Left ventricle myocardium superior (tissue), 1 donor: ENCODE measurements at regions not wholly inside any gene's neighbourhood (a gene's known extent, or its start where the extent isn't known, plus 50 kb on each side); places are given as distances from the start of the nearest gene placed in this dataset.

Experiments
- ATAC-seq: fragments of 200-7000 bp; cut with Tn5 transposase; one replicate; pipeline ENCODE4 v1.9.1; 2020; ENCODE audit warnings: mild to moderate bottlenecking, moderate library complexity
- DNase-seq: peaks from one replicate; pipeline ENCODE4 v3.0.0-alpha.2; 2020
- intact Hi-C: fragments of 100-400 bp; cut with micrococcal nuclease; formaldehyde crosslinking; loops from one replicate; pipeline ENCODE4 v1.11.0; 2022
- donor health status: DM: no; HTN: yes; CAD: no; lungs with severe emphysema.

GRCh38 chr6:45754432-45754831 lies 261.2 kb downstream of the CLIC5 start:
- intact Hi-C loops: no loop called here
- ATAC-seq: no peak
- no peak for DNase-seq

DNA sequence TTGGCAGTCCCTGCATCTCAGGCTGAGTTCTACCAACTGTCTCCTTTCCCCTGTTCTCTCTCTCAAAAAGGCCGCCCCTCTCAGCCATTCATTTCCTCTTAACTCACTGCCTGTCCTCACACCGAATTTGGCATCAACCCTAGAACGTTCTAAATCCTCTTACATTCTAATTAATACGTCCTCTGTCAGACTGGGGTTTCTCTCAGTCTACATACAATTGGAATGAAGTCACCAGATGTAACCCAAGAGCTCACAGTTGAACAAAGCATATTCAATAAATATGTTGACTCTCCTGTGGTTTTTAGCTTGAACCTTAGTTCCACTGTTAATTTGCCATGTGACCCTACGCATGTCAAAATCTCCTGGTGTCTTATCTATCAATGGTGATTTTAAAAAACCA lies 269.6 kb downstream of the CLIC5 start:
- no peak for ATAC-seq
- intact Hi-C loops: no loop called here
- DNase-seq: no peak

GRCh38 chr6:45743028-45743615 lies 272.5 kb downstream of the CLIC5 start:
- no peak for ATAC-seq
- intact Hi-C loops: no loop called here
- no peak for DNase-seq

DNA sequence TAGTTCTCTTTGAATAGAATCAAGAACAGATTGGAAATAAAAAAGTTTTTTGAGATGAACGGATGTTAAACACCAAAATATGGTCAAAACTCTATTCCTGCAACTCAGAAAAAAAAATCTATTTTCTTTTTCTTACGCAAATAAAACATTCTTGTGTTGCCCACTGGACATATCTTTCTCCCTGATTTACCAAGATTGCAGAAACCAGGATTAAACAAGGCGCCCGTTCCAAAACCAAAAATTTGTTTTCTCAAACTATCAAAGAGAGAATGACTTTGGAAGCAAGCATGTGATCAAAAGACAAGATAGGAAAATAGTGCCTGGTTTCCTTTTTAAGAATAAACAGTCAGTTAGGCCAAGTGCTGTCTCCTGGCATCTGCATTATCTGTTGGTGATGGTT lies 273.1 kb downstream of the CLIC5 start:
- DNase-seq (no peak), ATAC-seq (no peak)
- intact Hi-C loops: no loop called here

DNA sequence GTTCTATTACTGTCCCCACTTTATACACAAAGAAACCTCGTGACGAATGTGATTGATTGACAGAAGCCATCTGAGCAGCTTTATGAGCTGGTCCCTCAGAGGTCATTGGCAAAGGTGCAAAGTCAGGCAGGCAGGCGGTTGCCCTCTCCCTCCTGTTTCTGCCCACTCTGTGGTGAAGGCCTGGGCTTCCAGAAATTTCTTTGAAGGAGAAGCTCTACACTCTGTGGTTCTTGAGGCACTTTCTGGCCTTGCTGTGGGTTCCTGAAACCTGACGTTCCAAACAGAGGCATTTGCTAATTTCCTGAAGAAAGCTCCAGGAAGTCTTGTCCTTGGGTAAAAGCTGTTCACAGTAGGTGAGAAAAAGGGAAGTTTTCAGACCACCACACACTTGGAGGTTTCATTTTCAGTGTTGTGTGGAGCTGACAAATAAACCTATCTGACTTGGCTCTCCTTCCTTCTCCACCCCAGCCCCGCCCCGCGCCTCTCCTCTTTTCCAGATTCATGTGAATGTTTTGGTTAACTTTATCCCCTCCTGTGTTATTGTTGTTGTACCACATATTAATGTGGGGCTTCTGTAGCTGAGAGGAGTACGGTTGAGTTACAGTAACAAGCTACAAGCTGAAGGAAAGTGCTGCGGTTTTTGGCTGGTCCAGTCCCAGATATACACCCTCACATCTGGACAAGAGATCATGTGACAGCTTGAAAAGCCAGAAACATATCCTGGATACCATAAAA lies 274.1 kb downstream of the CLIC5 start:
- intact Hi-C loops: no loop called here
- ATAC-seq (peak; percentile 53), DNase-seq (no peak)

DNA sequence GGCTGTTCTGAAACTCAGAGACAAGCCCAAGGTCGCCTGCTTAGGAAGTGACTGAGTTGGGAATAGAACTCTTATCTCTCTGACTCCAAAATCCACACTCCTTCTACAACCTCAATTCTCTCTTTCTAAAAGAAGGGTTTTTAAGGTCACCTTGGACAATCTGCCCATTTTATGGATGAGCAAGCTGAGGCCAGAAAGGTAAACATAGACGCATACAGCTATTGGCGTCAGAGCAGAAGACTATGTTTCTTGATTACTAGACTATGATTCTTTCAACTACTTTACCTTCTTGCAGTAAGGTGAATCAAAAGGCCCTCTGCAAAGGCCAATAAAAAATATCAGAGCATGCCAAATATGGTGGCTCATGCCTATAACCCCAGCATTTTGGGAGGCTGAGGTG lies 276.6 kb downstream of the CLIC5 start:
- intact Hi-C loops: no loop called here

DNA sequence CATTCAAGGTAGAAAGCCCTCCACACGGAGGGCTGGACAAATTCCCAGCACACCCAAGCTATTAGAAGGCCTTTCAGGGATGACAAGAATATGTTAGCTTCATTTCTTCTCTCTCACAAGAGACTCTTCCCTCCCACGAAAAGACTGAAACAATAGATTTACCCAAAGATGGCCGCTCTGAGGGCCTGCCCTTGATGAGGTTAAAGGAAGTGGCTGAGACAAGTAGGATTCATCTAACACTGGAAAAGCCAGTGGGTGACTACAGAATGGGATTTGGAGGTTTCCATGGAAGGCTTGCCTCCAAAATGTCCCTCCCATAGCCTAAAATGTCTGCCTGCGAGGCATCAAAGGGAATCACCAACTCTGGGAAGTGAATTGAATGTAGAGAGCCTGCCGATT lies 277.6 kb downstream of the CLIC5 start:
- intact Hi-C loops: no loop called here
- ATAC-seq (no peak), DNase-seq (no peak)

More for the DNA sequence above, 276.6 kb downstream of the CLIC5 start:
- DNase-seq (no peak), ATAC-seq (no peak)

- no peak for DNase-seq
- ATAC-seq: no peak
- intact Hi-C loops: no loop called here
Observed at GRCh38 chr6:45737331-45738056, 278.2 kb downstream of the CLIC5 start.

DNA sequence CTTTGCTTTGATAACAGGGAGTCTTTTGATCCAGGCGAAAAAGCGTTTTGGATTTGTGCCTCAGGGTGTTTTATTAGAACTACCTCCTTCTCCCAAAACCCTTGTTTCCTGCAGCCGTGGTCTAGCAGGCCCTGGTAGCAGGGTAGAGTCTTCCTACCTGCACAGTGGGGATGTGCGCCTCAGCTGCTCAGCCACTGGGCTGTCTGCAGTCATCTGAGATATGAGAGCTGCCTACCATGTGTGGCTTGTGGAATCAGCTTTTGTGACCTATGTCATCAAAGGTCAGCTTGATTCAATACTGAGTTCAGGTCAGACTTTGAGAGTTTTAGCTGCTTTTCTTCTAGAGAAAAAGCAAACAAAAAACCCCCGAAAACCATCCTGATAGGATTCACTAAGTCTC lies 279.5 kb downstream of the CLIC5 start:
- intact Hi-C loops: no loop called here
- DNase-seq: no peak
- ATAC-seq: no peak

DNA sequence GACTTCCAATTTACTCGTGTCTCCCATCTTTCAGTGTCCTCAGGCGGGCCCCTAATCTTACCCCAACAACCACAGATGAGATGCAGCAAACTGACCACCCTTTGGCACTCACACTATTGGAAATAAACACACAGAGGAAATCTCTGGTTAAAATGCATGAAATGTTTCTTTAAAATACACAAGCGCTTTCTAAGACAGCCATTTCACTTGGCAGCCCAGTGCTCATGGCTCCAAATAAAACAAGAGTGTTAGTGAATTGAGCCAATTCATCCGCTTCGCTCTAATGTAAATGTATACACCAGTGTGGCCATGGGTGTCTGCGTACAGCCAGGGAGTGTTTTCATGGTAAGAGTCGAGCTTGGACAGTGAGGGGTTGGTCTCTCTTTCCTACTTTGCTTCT lies 282.9 kb downstream of the CLIC5 start:
- ATAC-seq (no peak), DNase-seq (no peak)
- intact Hi-C loops: no loop called here

GRCh38 chr6:45730232-45730631 lies 285.4 kb downstream of the CLIC5 start:
- intact Hi-C loops: no loop called here
- DNase-seq (no peak), ATAC-seq (peak; percentile 47)

GRCh38 chr6:45728674-45729073 lies 287.0 kb downstream of the CLIC5 start:
- intact Hi-C loops: no loop called here
- no peak for DNase-seq

GRCh38 chr6:45727819-45728449 lies 287.7 kb downstream of the CLIC5 start:
- DNase-seq (no peak), ATAC-seq (no peak)
- intact Hi-C loops: no loop called here

More at GRCh38 chr6:45728674-45729073, 287.0 kb downstream of the CLIC5 start:
- no peak for ATAC-seq

DNA sequence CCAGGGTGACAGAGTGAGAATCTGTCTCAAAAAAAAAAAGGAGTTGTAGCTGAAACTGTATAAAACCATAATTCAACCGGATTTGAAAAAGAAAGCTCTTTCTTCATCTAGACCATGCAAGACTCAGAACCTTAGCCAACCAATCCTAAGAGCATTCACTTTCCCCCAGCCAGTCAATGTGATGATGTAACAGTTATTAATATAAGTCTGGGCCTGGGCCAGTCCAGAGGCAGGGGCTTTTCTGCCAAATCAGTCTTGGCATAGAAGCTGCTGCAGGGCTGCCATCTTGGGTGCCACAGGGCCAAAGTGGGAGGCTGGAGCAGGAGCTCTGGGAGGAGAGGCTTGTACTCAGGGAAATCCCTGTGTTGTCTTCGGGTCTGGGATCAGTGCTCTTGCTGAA lies 288.4 kb downstream of the CLIC5 start:
- peak; percentile 39 for DNase-seq
- intact Hi-C loops: no loop called here
- peak; percentile 90 for ATAC-seq

DNA sequence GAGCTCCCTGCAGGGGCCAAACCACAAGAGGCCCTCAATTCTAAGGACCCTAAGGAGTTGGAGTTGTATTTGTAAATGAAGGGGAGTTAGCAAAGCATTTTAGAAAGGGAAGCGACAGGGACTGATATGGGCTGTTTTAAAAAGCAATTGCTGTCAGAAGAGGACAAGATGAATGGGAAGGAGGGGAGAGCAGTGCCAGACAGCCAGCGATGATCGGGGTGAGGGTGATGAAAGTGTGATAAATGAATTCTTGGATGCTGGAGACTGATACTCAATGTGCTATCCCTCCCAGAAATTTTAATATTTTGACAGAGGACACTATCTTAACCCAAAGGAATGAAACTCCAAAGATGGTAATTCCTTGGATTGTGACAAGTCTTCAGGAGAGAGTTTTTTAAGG lies 289.2 kb downstream of the CLIC5 start:
- no peak for ATAC-seq
- intact Hi-C loops: no loop called here
- DNase-seq: no peak

DNA sequence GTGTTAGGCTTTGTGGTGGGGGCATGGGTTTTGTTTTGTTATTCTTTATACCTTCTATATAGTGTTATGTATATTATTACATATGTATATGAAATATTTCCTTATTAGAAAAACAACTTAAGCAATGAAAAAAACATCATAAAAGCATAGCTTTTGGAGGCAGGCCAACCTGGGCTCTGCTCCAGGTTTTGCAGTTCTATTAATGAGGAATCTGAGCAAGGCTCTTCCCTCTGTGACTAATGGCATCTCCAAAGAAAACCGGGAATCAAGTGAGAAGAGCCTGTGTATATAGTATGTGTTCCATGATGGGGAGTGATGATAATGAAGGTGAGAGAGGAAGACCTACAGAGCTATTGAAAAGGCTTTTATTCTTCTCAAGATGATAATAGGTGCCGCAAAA lies 291.1 kb downstream of the CLIC5 start:
- DNase-seq (peak; percentile 41), ATAC-seq (no peak)
- intact Hi-C loops: no loop called here

DNA sequence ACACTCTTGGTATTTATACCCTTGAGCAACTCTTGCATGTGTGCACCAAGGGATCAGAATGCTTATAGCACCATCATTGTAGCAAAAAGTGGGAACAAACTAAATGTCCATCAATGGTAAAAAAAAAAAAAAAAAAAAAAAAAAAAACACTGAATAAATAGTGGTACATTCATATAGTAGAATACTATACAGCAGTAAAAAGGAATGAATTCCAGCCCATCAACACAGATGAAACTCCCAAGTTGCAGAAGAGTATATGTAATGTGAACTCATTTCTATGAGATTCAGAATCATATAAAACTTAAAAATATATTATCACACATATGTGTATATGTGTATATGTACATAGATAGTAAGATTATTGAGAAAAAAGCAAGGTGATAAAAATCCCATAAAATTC lies 291.6 kb downstream of the CLIC5 start:
- ATAC-seq (no peak), DNase-seq (no peak)
- intact Hi-C loops: no loop called here

DNA sequence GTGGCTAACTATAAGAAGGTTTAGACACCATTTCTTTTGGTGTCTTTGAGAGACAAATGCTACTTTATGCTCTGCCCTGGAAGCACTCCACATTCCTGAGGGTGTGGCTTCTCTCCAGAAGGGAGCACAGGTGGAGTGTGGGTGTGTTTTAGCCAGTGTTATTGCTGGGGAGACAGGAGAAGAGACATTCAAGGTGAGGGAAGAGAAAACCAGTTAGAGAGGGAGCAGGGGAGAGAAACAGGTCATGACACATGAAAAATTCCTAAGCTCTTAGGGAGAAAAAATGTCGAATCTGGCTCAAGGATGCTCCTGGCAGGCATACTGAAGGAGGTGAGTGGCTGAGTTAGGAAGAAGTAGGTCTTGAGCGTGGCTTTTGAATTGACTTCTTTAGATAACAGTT lies 292.8 kb downstream of the CLIC5 start:
- intact Hi-C loops: no loop called here
- DNase-seq (no peak), ATAC-seq (no peak)

- DNase-seq (no peak), ATAC-seq (no peak)
- intact Hi-C loops: no loop called here
Observed at GRCh38 chr6:45721665-45722064, 294.0 kb downstream of the CLIC5 start.

DNA sequence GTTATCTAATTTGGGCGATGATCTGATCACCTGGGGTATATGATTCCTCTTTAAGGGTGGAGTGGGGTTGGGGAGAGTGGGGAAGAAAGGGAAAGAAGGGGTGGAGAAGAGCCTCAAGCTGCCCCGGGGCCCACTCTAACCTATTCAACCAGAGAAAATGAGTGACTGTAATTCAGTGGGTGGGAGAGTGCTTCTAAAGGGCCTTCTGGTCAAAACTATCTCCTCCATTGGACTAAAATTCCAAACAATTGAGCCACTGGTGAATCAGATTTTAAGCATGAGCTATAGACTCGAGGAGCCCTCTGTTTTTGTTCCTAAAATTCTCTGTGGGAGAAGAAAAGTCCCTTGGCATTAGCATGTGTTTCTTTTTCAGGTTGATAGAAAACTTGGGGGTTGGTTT lies 296.8 kb downstream of the CLIC5 start:
- no peak for DNase-seq
- no peak for ATAC-seq
- intact Hi-C loops: loop anchor here (10.0 kb wide), 2 partner anchors 294 to 1064 kb away; no protein-coding TSS in a partner anchor
